Neural cell (in vitro differentiated cells): ENCODE measurements at regions not wholly inside any gene's neighbourhood (a gene's known extent, or its start where the extent isn't known, plus 50 kb on each side); places are given as distances from the start of the nearest gene placed in this dataset.

Experiments
- H2AFZ ChIP-seq: fragments of 200-600, 300-800 bp; sonication (generic), shearing (Covaris generic); 2 replicates; pipeline ENCODE4 v1.6.0; 2014; ENCODE audit warnings: low read depth, mild to moderate bottlenecking, antibody characterized with exemption, low read length, moderate library complexity
- H3F3A ChIP-seq: fragments of 200-600 bp; shearing (Covaris generic); 2 replicates; pipeline ENCODE4 v1.6.1; 2016; ENCODE audit warnings: mild to moderate bottlenecking, moderate library complexity, mixed read lengths, antibody characterized with exemption, low read length; ENCODE audit not compliant: insufficient read depth, poor library complexity, severe bottlenecking
- H3K27ac ChIP-seq: fragments of 200-600, 300-800 bp; sonication (generic), shearing (Covaris generic); 2 replicates; pipeline ENCODE4 v1.5.1; 2014; ENCODE audit warnings: mild to moderate bottlenecking, low read length, moderate library complexity
- H3K27me3 ChIP-seq: fragments of 300-800, 200-600 bp; sonication (generic), shearing (Covaris generic); 2 replicates; pipeline ENCODE4 v1.6.0; 2014; ENCODE audit warnings: mild to moderate bottlenecking, low read depth, low read length, moderate library complexity; ENCODE audit not compliant: insufficient read depth
- H3K36me3 ChIP-seq: fragments of 300-800, 200-600 bp; sonication (generic), shearing (Covaris generic); 2 replicates; pipeline ENCODE4 v1.5.1; 2014; ENCODE audit warnings: mild to moderate bottlenecking, antibody characterized with exemption, low read length, moderate library complexity; ENCODE audit not compliant: insufficient read depth
- H3K4me2 ChIP-seq: fragments of 300-800, 200-600 bp; sonication (generic), shearing (Covaris generic); 2 replicates; pipeline ENCODE4 v1.6.0; 2014; ENCODE audit warnings: mild to moderate bottlenecking, low read length
- H3K4me3 ChIP-seq: fragments of 300-800, 200-600 bp; sonication (generic), shearing (Covaris generic); 2 replicates; pipeline ENCODE4 v1.5.1; 2014; ENCODE audit warnings: mild to moderate bottlenecking, low read length, moderate library complexity
- H3K79me2 ChIP-seq: fragments of 200-600 bp; shearing (Covaris generic); replicated peaks from 2 replicates; pipeline ENCODE4 v1.6.0; 2014; ENCODE audit warnings: mild to moderate bottlenecking, low read length, moderate library complexity; ENCODE audit not compliant: insufficient read depth
- H3K9ac ChIP-seq: fragments of 300-800, 200-600 bp; sonication (generic), shearing (Covaris generic); 2 replicates; pipeline ENCODE4 v1.6.1; 2016; ENCODE audit warnings: mild to moderate bottlenecking, low read length, mixed read lengths
- H3K9me2 ChIP-seq: fragments of 200-600 bp; shearing (Covaris generic); 2 replicates; pipeline ENCODE4 v1.6.1; 2016; ENCODE audit warnings: mild to moderate bottlenecking, low read length, mixed read lengths; ENCODE audit not compliant: insufficient read depth
- H3K9me3 ChIP-seq: fragments of 200-600, 300-800 bp; sonication (generic), shearing (Covaris generic); 2 replicates; pipeline ENCODE4 v1.6.1; 2016; ENCODE audit warnings: mild to moderate bottlenecking, mixed run types, low read length, moderate library complexity, mixed read lengths
- H4K20me1 ChIP-seq: fragments of 200-600 bp; shearing (Covaris generic); 2 replicates; pipeline ENCODE4 v1.6.1; 2016; ENCODE audit warnings: mild to moderate bottlenecking, mixed run types; ENCODE audit not compliant: insufficient read depth
- CTCF ChIP-seq: fragments of 450-650 bp; IDR thresholded peaks from 2 replicates; pipeline ENCODE4 v1.5.1; 2014; ENCODE audit warnings: antibody characterized with exemption, mild to moderate bottlenecking, moderate library complexity; ENCODE audit not compliant: poor library complexity, severe bottlenecking
- EP300 ChIP-seq: fragments of 450-650 bp; conservative IDR thresholded peaks from 2 replicates; pipeline ENCODE4 v1.6.1; 2014; ENCODE audit warnings: antibody characterized with exemption, mild to moderate bottlenecking, moderate library complexity; ENCODE audit not compliant: poor library complexity, severe bottlenecking
- EZH2 ChIP-seq: fragments of 200-600, 300-800 bp; shearing (Covaris generic), sonication (generic); IDR thresholded peaks from 2 replicates; pipeline ENCODE4 v1.6.1; 2014; ENCODE audit warnings: antibody characterized with exemption, low read length, borderline replicate concordance, mild to moderate bottlenecking; ENCODE audit not compliant: insufficient read depth, poor library complexity, severe bottlenecking
- MXI1 ChIP-seq: fragments of 450-650 bp; conservative IDR thresholded peaks from 2 replicates; pipeline ENCODE4 v1.6.1; 2014; ENCODE audit warnings: antibody characterized with exemption, mild to moderate bottlenecking; ENCODE audit not compliant: poor library complexity, severe bottlenecking
- POLR2AphosphoS5 ChIP-seq: IDR thresholded peaks from 2 replicates; pipeline ENCODE4 v1.6.1; 2012
- RAD21 ChIP-seq: fragments of 450-650 bp; conservative IDR thresholded peaks from 2 replicates; pipeline ENCODE4 v1.6.1; 2014; ENCODE audit warnings: antibody characterized with exemption, mild to moderate bottlenecking, moderate library complexity
- REST ChIP-seq: IDR thresholded peaks from 2 replicates; pipeline ENCODE4 v1.6.1; 2012; ENCODE audit warnings: borderline replicate concordance
- SMC3 ChIP-seq: fragments of 450-650 bp; conservative IDR thresholded peaks from 2 replicates; pipeline ENCODE4 v1.6.1; 2014; ENCODE audit warnings: antibody characterized with exemption, mild to moderate bottlenecking, moderate library complexity; ENCODE audit not compliant: poor library complexity
- TAF1 ChIP-seq: IDR thresholded peaks from 2 replicates; pipeline ENCODE4 v1.6.1; 2012; ENCODE audit warnings: low read depth

GRCh38 chr11:13127161-13127560, 118.0 kb downstream of the RASSF10 start:
- Histone ChIP-seq H3F3A (no peaks in the 10 kb centered on the region), H3K4me3 (no peak overlapping the region), H3K36me3 (no peaks in the 10 kb centered on the region), H3K27ac (no peak overlapping the region), H3K9ac (no peak overlapping the region), H4K20me1 (no peaks in the 10 kb centered on the region), H3K4me2 (no peak overlapping the region), H3K27me3 (no peaks in the 10 kb centered on the region), H3K79me2 (no peaks in the 10 kb centered on the region), H2AFZ (no peak overlapping the region), H3K9me3 (peaks cover 2% of the 10 kb centered on the region), H3K9me2 (no peaks in the 10 kb centered on the region)
- TF ChIP-seq MXI1: no peak

- TF ChIP-seq POLR2AphosphoS5 (no peak), MXI1 (no peak), RAD21 (no peak), TAF1 (no peak), CTCF (no peak), SMC3 (no peak), EP300 (no peak), EZH2 (no peak), REST (no peak)
- no peaks in the 10 kb centered on the region for H3K27me3 ChIP-seq
Observed at GRCh38 chr11:13128354-13128753, 119.2 kb downstream of the RASSF10 start.

GRCh38 chr11:13134066-13134465, 125.0 kb downstream of the RASSF10 start:
- no peak overlapping the region for H3K4me2 ChIP-seq
- no peaks in the 10 kb centered on the region for H3F3A ChIP-seq
- H3K9me3 ChIP-seq: peaks cover 2% of the 10 kb centered on the region
- H3K9me2 ChIP-seq: no peaks in the 10 kb centered on the region
- TF ChIP-seq POLR2AphosphoS5 (no peak), EZH2 (no peak), RAD21 (no peak), REST (no peak), EP300 (no peak), CTCF (no peak), MXI1 (no peak), TAF1 (no peak), SMC3 (no peak)
- no peak overlapping the region for H3K27ac ChIP-seq
- H3K79me2 ChIP-seq: no peaks in the 10 kb centered on the region
- no peak overlapping the region for H2AFZ ChIP-seq
- no peaks in the 10 kb centered on the region for H4K20me1 ChIP-seq
- no peaks in the 10 kb centered on the region for H3K36me3 ChIP-seq
- H3K4me3 ChIP-seq: no peak overlapping the region
- H3K9ac ChIP-seq: no peak overlapping the region
- no peaks in the 10 kb centered on the region for H3K27me3 ChIP-seq

More at GRCh38 chr11:13128354-13128753, 119.2 kb downstream of the RASSF10 start:
- Histone ChIP-seq H3K9me3 (peaks cover 2% of the 10 kb centered on the region), H2AFZ (no peak overlapping the region), H3K27ac (no peak overlapping the region), H3K36me3 (no peaks in the 10 kb centered on the region), H3K79me2 (no peaks in the 10 kb centered on the region), H3F3A (no peaks in the 10 kb centered on the region), H3K4me2 (no peak overlapping the region), H3K9me2 (no peaks in the 10 kb centered on the region), H3K4me3 (no peak overlapping the region), H4K20me1 (no peaks in the 10 kb centered on the region), H3K9ac (no peak overlapping the region)
